Ovary (tissue), 3 donors: ENCODE measurements at regions not wholly inside any gene's neighbourhood (a gene's known extent, or its start where the extent isn't known, plus 50 kb on each side); places are given as distances from the start of the nearest gene placed in this dataset.

Source experiments
- CTCF ChIP-seq, 3 donors: fragments of 450-650 bp in 2 of 3; fragments of 200-600 bp in 1 of 3; IDR thresholded peaks; one replicate each; pipeline versions ENCODE4 v1.5.1 to v1.8.0; 2016 to 2022; ENCODE audit warnings: antibody characterized with exemption in 3 of 3, mild to moderate bottlenecking in 1 of 3
- POLR2A ChIP-seq: fragments of 450-650 bp; IDR thresholded peaks from one replicate; pipeline ENCODE4 v1.6.1; 2017; ENCODE audit warnings: antibody characterized with exemption, mild to moderate bottlenecking, moderate library complexity
- donor health status: DM: no; HTN: no; CAD: no.

GRCh38 chr9:120256146-120256545, 323.8 kb downstream of the CDK5RAP2 start:
- no peak for TF ChIP-seq CTCF (IDR thresholded peaks at IDR 0.05)
- no peak for TF ChIP-seq POLR2A
